ENCODE measurements at regions not wholly inside any gene's neighbourhood (a gene's known extent, or its start where the extent isn't known, plus 50 kb on each side); places are given as distances from the start of the nearest gene placed in this dataset.

DNA sequence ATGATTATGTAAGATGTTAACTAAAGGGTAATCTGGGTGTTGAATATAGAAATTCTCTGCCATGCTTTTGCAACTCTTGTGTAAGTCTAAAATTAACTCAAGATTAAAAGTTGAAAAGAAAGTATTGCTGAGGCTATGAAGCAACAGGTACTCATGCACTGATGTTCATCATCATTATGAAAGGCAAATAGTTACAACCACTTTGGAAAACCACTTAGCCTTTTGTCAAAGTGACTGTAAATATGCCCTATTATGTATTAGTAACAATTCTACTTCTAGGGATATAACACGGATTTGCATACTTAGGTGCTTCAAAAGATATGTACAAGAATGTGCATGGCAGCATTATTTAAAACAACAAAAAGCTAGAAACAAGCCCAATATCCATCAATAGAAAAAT is 227.8 kb upstream of the CXXC4 start:
- no peak for TF ChIP-seq POLR2A (IDR thresholded peaks at IDR 0.05)
- TF ChIP-seq, protein P1, sequence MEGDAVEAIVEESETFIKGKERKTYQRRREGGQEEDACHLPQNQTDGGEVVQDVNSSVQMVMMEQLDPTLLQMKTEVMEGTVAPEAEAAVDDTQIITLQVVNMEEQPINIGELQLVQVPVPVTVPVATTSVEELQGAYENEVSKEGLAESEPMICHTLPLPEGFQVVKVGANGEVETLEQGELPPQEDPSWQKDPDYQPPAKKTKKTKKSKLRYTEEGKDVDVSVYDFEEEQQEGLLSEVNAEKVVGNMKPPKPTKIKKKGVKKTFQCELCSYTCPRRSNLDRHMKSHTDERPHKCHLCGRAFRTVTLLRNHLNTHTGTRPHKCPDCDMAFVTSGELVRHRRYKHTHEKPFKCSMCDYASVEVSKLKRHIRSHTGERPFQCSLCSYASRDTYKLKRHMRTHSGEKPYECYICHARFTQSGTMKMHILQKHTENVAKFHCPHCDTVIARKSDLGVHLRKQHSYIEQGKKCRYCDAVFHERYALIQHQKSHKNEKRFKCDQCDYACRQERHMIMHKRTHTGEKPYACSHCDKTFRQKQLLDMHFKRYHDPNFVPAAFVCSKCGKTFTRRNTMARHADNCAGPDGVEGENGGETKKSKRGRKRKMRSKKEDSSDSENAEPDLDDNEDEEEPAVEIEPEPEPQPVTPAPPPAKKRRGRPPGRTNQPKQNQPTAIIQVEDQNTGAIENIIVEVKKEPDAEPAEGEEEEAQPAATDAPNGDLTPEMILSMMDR (IDR thresholded peaks at IDR 0.05 in 8 of 11, conservative IDR thresholded peaks at IDR 0.05 in 3 of 11), result no peak
